GM19397 (cell line): ENCODE measurements at regions not wholly inside any gene's neighbourhood (a gene's known extent, or its start where the extent isn't known, plus 50 kb on each side); places are given as distances from the start of the nearest gene placed in this dataset.

Source experiments
- ATAC-seq: cut with Tn5 transposase; IDR thresholded peaks from one replicate; pipeline ENCODE4 v1.9.1; 2021; ENCODE audit warnings: mild to moderate bottlenecking, moderate library complexity; ENCODE audit not compliant: unreplicated experiment

DNA sequence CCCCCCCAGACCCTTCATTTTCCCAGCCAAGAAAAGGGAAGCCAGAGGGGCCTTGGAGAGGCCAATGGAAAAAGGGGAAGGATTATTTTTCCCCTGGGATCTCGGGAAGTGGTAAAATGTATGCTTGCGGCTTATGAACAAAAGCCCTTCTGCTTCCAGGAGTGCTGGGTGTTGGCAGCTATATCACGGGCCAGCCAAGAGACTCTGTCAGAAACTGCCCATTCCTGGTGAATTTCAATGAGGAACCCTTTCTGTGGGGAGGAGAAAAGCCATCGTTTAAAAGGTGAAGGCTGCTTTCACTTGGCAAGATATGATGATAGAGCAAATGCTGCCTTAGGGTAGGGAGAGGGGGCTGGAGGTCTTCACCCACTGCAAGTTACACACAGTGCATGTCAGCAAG, 69.7 kb upstream of the ZC3H12A start:
- ATAC-seq: no peak

DNA sequence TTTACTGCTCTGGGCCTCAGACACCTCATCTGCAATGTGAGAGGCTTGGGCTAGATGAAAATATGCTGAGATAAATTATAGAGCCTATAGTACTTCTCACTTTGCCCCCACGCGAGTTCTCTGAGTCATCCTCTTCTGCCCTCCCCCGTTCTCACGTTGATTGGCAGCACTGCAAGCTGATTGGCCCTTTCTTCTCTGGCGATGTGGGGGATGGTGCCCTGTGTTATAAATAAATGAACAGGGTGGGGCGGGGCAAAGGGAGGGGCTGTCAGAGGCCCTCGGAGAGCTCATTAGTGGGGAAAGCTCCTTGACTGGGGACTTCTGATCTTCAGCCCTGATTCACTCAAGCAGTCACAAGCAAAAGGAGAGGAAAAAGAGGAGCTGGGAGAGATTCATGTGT, 64.3 kb upstream of the ZC3H12A start:
- no peak for ATAC-seq

DNA sequence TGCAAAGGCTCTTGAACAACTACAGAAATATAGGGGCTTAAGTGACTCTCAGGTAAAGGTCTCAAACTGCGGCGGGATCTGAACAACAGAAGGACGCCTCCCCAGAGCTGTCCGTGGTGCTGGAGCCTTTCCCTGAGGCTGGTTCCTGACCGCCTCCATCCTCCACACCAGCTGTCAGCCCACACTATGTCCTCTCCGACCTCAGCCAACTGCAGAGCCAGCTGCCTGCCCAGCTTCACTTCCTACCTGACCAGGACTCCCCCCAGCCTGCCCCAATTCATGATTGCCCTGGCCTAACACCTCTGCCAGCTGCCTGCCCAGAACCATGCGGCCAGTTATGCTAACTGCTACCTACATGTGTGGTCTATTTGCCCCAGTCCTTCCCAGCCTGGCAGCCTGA, 63.6 kb upstream of the ZC3H12A start:
- no peak for ATAC-seq

DNA sequence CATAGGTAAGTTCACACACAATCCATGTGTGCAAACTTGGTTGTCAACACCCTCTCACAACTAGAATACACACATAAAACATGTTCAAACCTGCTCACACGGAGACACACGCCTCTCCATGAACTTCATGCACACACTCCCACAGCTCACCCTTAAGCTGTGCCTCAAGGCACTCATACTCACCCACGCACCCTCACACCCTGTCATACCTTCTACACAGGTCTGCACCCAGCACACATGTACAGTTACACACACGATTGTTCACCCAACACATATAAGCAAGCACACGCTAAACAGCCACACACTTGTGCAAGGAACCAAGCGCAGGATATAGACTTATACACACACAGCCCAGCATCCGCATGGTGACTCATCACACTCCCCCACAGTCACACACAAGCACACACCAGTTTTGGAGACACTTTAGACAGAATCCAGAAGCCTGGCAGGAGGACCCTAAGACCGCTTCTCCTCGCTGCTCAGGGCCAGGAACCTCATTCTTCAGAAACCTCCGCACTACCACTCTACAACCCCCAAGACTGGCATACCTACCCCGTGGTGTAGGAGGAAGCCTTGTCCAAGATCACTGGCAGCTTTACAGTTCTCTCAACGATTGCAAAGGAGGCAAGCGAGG, 58.7 kb upstream of the ZC3H12A start:
- ATAC-seq: no peak

DNA sequence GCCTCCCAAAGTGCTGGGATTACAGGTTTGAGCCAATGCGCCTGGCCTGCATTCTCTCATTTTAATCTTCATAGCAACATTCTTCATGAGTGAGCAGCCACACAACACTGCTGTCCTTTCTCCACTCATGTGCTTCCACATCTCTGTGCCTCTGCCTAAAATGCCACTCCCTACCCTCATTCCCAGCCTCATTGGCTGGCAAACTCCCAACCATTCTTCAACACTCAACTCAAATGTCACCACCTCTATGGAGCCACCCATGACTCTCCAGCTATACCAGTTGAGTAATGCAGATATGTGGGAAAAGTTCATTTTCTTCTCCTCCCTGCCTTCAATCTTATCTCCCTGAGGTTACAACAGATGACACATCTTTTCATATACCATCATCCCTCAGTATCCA, 53.9 kb upstream of the ZC3H12A start:
- ATAC-seq: no peak

DNA sequence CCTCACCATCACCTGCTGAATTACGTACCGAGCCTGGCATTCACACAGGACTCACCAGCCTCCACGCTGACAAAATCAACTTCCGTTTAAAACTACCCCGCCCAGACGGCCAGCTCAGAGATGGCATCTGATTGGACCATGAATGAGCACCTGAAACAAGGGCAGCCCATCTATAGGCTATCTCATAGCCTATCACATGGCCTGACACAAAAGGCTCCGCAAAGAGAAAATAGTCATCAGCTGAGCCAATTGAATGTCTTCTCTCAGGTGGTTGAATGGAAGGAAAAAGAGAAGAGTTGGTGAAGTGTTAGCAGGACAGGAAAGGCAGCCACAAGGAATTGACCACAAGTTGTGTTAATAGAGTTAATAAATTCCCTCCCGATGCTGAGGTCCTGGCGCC, 50.6 kb upstream of the ZC3H12A start:
- ATAC-seq: no peak

DNA sequence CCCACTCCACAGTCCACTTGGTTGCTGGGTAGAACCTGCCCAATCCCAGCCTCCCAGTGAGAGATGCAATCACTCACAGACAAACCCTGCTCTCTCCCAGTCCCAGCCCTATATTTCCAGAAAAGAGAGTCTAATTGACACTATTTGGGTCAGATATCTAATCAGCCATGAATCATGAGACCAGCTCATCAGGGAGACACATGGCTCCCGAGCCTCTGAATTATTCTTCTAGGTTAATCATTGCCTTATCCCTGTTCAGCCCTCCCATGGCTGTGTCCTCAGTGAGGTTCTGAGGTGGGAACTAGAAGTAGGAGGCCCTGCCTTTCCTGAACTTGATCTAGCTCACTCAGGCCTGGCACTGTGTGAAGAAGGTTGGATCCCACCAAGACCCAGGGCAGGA, 49.9 kb upstream of the ZC3H12A start:
- ATAC-seq: no peak
